Endothelial cell of umbilical vein (primary cell): ENCODE measurements at regions not wholly inside any gene's neighbourhood (a gene's known extent, or its start where the extent isn't known, plus 50 kb on each side); places are given as distances from the start of the nearest gene placed in this dataset.

ENCODE experiments used
- BruUV-seq: library from RNA; stranded (reverse); fragments of 400-500 nt; replicated peaks from 2 replicates; lab custom pipeline; 2021; lab: Mats Ljungman, UMichigan
- CTCF ChIA-PET: fragments of 300-600, 350-600 bp; sonication (Branson Sonifier 250); formaldehyde crosslinking; loops from one replicate; lab custom pipeline; 2021; ENCODE audit warnings: antibody characterized with exemption, inconsistent platforms; lab: Charles Lee
- POLR2A ChIA-PET: fragments of 300-600, 350-600 bp; sonication (Branson Sonifier 250); formaldehyde crosslinking; loops from one replicate; lab custom pipeline; 2021; ENCODE audit warnings: antibody characterized with exemption, inconsistent platforms; lab: Charles Lee
- DNase-seq: peaks from one replicate; pipeline ENCODE4 v3.0.0-alpha.2; 2011; ENCODE audit warnings: low read depth, low spot score
- FAIRE-seq: peaks from 2 replicates; lab custom pipeline; 2011; peaks lifted over from hg19 to GRCh38; lab: Jason Lieb, UNC
- H2AFZ ChIP-seq: 2 replicates; pipeline ENCODE4 v1.6.0; 2012; ENCODE audit warnings: low read depth, low read length, control low read depth, inconsistent platforms
- H3K27ac ChIP-seq: 2 replicates; pipeline ENCODE4 v1.5.1; 2011; ENCODE audit warnings: low read depth, mild to moderate bottlenecking, control low read depth, low read length, moderate library complexity; ENCODE audit not compliant: insufficient read depth
- H3K27me3 ChIP-seq, 2 experiments: 2 replicates each; pipeline versions ENCODE4 v1.6.0 to v1.6.1; 2011; ENCODE audit warnings: low read length in 2 of 2, mixed read lengths in 1 of 2; ENCODE audit not compliant: control insufficient read depth in 2 of 2, insufficient read depth in 2 of 2
- H3K36me3 ChIP-seq, 2 experiments: 2 replicates in 1 of 2; 3 replicates in 1 of 2; pipeline ENCODE4 v1.5.1; 2011; ENCODE audit warnings: low read length in 2 of 2, mild to moderate bottlenecking in 1 of 2, moderate library complexity in 1 of 2; ENCODE audit not compliant: control insufficient read depth in 2 of 2, insufficient read depth in 2 of 2; ENCODE audit errors: extremely low read depth in 1 of 2
- H3K4me1 ChIP-seq: 3 replicates; pipeline ENCODE4 v1.5.1; 2011; ENCODE audit warnings: mild to moderate bottlenecking, low read length; ENCODE audit not compliant: control insufficient read depth, insufficient read depth; ENCODE audit errors: extremely low read depth
- H3K4me2 ChIP-seq: 2 replicates; pipeline ENCODE4 v1.6.1; 2011; ENCODE audit warnings: low read length, control low read depth, mixed read lengths; ENCODE audit not compliant: insufficient read depth
- H3K4me3 ChIP-seq, 3 experiments: fragments of 200-600 bp in 1 of 3; sonication (generic), shearing (Covaris generic) in 1 of 3; replicated peaks in 1 of 3; 2 replicates each; pipeline ENCODE4 v1.5.1; 2011 to 2016; ENCODE audit warnings: control low read depth in 3 of 3, low read length in 3 of 3, mild to moderate bottlenecking in 2 of 3, inconsistent platforms in 1 of 3, low read depth in 1 of 3, moderate library complexity in 1 of 3; ENCODE audit not compliant: insufficient read depth in 1 of 3
- H3K79me2 ChIP-seq: 2 replicates; pipeline ENCODE4 v1.6.0; 2012; ENCODE audit warnings: low read length, inconsistent platforms; ENCODE audit not compliant: control insufficient read depth, insufficient read depth
- H3K9ac ChIP-seq: replicated peaks from 2 replicates; pipeline ENCODE3; 2011; ENCODE audit warnings: low read length, control low read depth; ENCODE audit not compliant: insufficient read depth; ENCODE audit errors: extremely low read depth
- H3K9me1 ChIP-seq: replicated peaks from 3 replicates; pipeline ENCODE4 v1.6.0; 2011; ENCODE audit warnings: mild to moderate bottlenecking, low read length; ENCODE audit not compliant: control insufficient read depth, insufficient read depth; ENCODE audit errors: extremely low read depth
- H3K9me3 ChIP-seq: replicated peaks from 2 replicates; pipeline ENCODE4 v1.5.1; 2012; ENCODE audit warnings: low read length, inconsistent platforms; ENCODE audit not compliant: control insufficient read depth, insufficient read depth
- H4K20me1 ChIP-seq: replicated peaks from 2 replicates; pipeline ENCODE3; 2011; ENCODE audit warnings: mild to moderate bottlenecking, low read length; ENCODE audit not compliant: control insufficient read depth, insufficient read depth; ENCODE audit errors: extremely low read depth
- EZH2 ChIP-seq: IDR thresholded peaks from 2 replicates; pipeline ENCODE4 v1.6.1; 2012; ENCODE audit warnings: borderline replicate concordance, low read depth, mild to moderate bottlenecking, moderate library complexity, low read length, inconsistent platforms; ENCODE audit not compliant: severe bottlenecking
- FOS ChIP-seq: IDR thresholded peaks from 2 replicates; pipeline ENCODE4 v1.6.1; 2011; ENCODE audit warnings: mild to moderate bottlenecking, low read length, moderate library complexity, borderline replicate concordance; ENCODE audit not compliant: insufficient read depth
- GATA2 ChIP-seq: IDR thresholded peaks from 2 replicates; pipeline ENCODE4 v1.7.0; 2011; ENCODE audit warnings: low read depth, mild to moderate bottlenecking, moderate library complexity, mixed read lengths, low read length; ENCODE audit not compliant: insufficient read length, insufficient read depth
- JUN ChIP-seq: IDR thresholded peaks from 2 replicates; pipeline ENCODE4 v1.6.1; 2011; ENCODE audit warnings: borderline replicate concordance, low read depth; ENCODE audit not compliant: insufficient read length, insufficient read depth
- MYC ChIP-seq: IDR thresholded peaks from one replicate; pipeline ENCODE4 v1.6.1; 2011; ENCODE audit warnings: mild to moderate bottlenecking, low read depth, low read length
- POLR2A ChIP-seq: IDR thresholded peaks from 2 replicates; pipeline ENCODE4 v1.6.1; 2012; ENCODE audit warnings: low read depth, mild to moderate bottlenecking, control low read depth, low read length
- POLR2AphosphoS5 ChIP-seq: IDR thresholded peaks from 2 replicates; pipeline ENCODE4 v1.6.1; 2012; ENCODE audit warnings: low read depth, mild to moderate bottlenecking, control low read depth, low read length, moderate library complexity; ENCODE audit not compliant: insufficient read depth
- dilution Hi-C: fragments of 300-500 bp; cut with MboI; formaldehyde crosslinking; loops from one replicate; pipeline ENCODE4 v1.15.0; 2019; ENCODE audit warnings: low sequenced_read_pairs; ENCODE audit not compliant: extremely low pct_ligation_motif_present
- intact Hi-C: fragments of 100-400 bp; cut with micrococcal nuclease; formaldehyde crosslinking; loops from one replicate; pipeline ENCODE4 v1.10.0; 2022
- TF ChIP-seq, protein P1 (sequence below), 2 donors: IDR thresholded peaks; 1 replicate in 1 of 2; 2 replicates in 1 of 2; pipeline ENCODE4 v1.5.1; 2011; ENCODE audit warnings: low read length in 2 of 2, mild to moderate bottlenecking in 2 of 2, moderate library complexity in 2 of 2, control low read depth in 1 of 2, inconsistent platforms in 1 of 2, low read depth in 1 of 2; ENCODE audit not compliant: insufficient read depth in 1 of 2; ENCODE audit errors: extremely low read depth in 1 of 2

DNA sequence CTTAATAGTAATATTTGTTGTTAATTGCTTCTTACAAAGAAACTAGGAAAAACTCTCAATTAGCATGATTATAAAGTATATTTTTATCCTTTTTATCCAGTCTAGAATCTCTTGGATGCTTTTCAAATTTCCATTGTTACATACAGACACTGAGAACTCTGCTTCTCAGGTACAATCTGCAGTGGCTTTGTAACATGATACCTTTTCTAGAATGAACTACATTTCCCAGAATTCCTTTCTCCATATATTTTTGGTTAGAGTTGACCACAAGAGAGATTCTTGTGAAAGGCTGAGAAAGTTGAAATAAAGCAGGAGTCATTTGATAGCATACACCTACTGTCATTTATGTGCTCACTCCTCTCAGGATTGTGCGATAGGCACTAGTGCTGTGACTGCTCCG lies 148.6 kb downstream of the SLITRK6 start:
- intact Hi-C loops: no loop called here
- dilution Hi-C loops: no loop called here
- TF ChIP-seq JUN: no peak
- TF ChIP-seq POLR2A: no peak
- no peak for TF ChIP-seq FOS
- TF ChIP-seq POLR2AphosphoS5: no peak
- TF ChIP-seq EZH2: no peak
- TF ChIP-seq, protein P1, sequence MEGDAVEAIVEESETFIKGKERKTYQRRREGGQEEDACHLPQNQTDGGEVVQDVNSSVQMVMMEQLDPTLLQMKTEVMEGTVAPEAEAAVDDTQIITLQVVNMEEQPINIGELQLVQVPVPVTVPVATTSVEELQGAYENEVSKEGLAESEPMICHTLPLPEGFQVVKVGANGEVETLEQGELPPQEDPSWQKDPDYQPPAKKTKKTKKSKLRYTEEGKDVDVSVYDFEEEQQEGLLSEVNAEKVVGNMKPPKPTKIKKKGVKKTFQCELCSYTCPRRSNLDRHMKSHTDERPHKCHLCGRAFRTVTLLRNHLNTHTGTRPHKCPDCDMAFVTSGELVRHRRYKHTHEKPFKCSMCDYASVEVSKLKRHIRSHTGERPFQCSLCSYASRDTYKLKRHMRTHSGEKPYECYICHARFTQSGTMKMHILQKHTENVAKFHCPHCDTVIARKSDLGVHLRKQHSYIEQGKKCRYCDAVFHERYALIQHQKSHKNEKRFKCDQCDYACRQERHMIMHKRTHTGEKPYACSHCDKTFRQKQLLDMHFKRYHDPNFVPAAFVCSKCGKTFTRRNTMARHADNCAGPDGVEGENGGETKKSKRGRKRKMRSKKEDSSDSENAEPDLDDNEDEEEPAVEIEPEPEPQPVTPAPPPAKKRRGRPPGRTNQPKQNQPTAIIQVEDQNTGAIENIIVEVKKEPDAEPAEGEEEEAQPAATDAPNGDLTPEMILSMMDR (IDR thresholded peaks at IDR 0.05; ENCODE audit: extremely low read depth in 1 of 2, insufficient read depth in 1 of 2, low read depth in 1 of 2, low read length in 2 of 2): no peak
- TF ChIP-seq GATA2: no peak
- TF ChIP-seq MYC: no peak
- Histone ChIP-seq H3K4me3 (no peak overlapping the region), H3K27ac (no peak overlapping the region), H3K4me1 (no peaks in the 10 kb centered on the region), H3K36me3 (no peaks in the 10 kb centered on the region), H3K27me3 (no peaks in the 10 kb centered on the region), H3K9me1 (no peaks in the 10 kb centered on the region), H3K79me2 (no peaks in the 10 kb centered on the region), H3K4me2 (no peak overlapping the region), H4K20me1 (no peaks in the 10 kb centered on the region), H2AFZ (no peak overlapping the region), H3K9me3 (peaks cover 2% of the 10 kb centered on the region), H3K9ac (no peak overlapping the region)
- CTCF ChIA-PET: no interaction called here
- FAIRE-seq (no peak), DNase-seq (no peak)
- POLR2A ChIA-PET: no interaction called here
- no TSS peak for BruUV-seq
